ENCODE measurements at regions not wholly inside any gene's neighbourhood (a gene's known extent, or its start where the extent isn't known, plus 50 kb on each side); places are given as distances from the start of the nearest gene placed in this dataset.
"Not testable (repeated sequence)": the region's sequence is repeated elsewhere in the genome, so short reads cannot be mapped to it uniquely, and the experiment has no call there.

GRCh38 chrX:37904833-37905232 is 57.5 kb upstream of the DYNLT3 start:
- H3K36me3 ChIP-seq (ENCODE audit: insufficient read depth, low read length) = no peaks in the 10 kb centered on the region
- H3K27ac ChIP-seq (ENCODE audit: low read depth, low read length) = no peak overlapping the region
- H3K27me3 ChIP-seq (ENCODE audit: insufficient read depth, low read length) = no peaks in the 10 kb centered on the region
- no peak overlapping the region for H3K4me3 ChIP-seq (ENCODE audit: low read length)
- no peaks in the 10 kb centered on the region for H3K4me1 ChIP-seq (ENCODE audit: insufficient read depth, low read length)
- WGBS = 66% methylated on average over 2 of the region's 2 CpGs
- no peak overlapping the region for H3K9ac ChIP-seq (ENCODE audit: low read depth, low read length)
- no peaks in the 10 kb centered on the region for H3K9me3 ChIP-seq (ENCODE audit: insufficient read depth, low read depth, low read length)

- H3K9ac ChIP-seq (ENCODE audit: low read depth, low read length) = peak overlapping the region; percentile 57; the same call in 1 of the 2 replicates
- peak overlapping the region; percentile 58 for H3K4me3 ChIP-seq (ENCODE audit: low read length)
- H3K27me3 ChIP-seq (ENCODE audit: insufficient read depth, low read length) = no peaks in the 10 kb centered on the region
Observed at GRCh38 chrX:37905436-37906147, 58.2 kb upstream of the DYNLT3 start.

GRCh38 chrX:37906357-37906756 is 59.0 kb upstream of the DYNLT3 start:
- H3K27me3 ChIP-seq (ENCODE audit: insufficient read depth, low read length) = no peaks in the 10 kb centered on the region
- peak overlapping the region; percentile 58 for H3K4me3 ChIP-seq (ENCODE audit: low read length)
- no peaks in the 10 kb centered on the region for H3K4me1 ChIP-seq (ENCODE audit: insufficient read depth, low read length)
- 37% methylated on average over 4 of the region's 11 CpGs for WGBS
- H3K9ac ChIP-seq (ENCODE audit: low read depth, low read length) = peak overlapping the region; percentile 57
- no peak overlapping the region for H3K27ac ChIP-seq (ENCODE audit: low read depth, low read length)
- no peaks in the 10 kb centered on the region for H3K36me3 ChIP-seq (ENCODE audit: insufficient read depth, low read length)
- no peaks in the 10 kb centered on the region for H3K9me3 ChIP-seq (ENCODE audit: insufficient read depth, low read depth, low read length)

More at GRCh38 chrX:37905436-37906147, 58.2 kb upstream of the DYNLT3 start:
- H3K36me3 ChIP-seq (ENCODE audit: insufficient read depth, low read length) = no peaks in the 10 kb centered on the region
- H3K4me1 ChIP-seq (ENCODE audit: insufficient read depth, low read length) = no peaks in the 10 kb centered on the region
- no peak overlapping the region for H3K27ac ChIP-seq (ENCODE audit: low read depth, low read length)
- H3K9me3 ChIP-seq (ENCODE audit: insufficient read depth, low read depth, low read length) = no peaks in the 10 kb centered on the region
- WGBS = 4% methylated on average over 36 of the region's 36 CpGs

GRCh38 chrX:37910186-37910585 is 62.8 kb upstream of the DYNLT3 start:
- Histone ChIP-seq H3K27ac (ENCODE audit: low read depth, low read length) (no peak overlapping the region), H3K4me1 (ENCODE audit: insufficient read depth, low read length) (no peaks in the 10 kb centered on the region), H3K9me3 (ENCODE audit: insufficient read depth, low read depth, low read length) (no peaks in the 10 kb centered on the region), H3K27me3 (ENCODE audit: insufficient read depth, low read length) (no peaks in the 10 kb centered on the region), H3K4me3 (ENCODE audit: low read length) (no peak overlapping the region), H3K36me3 (ENCODE audit: insufficient read depth, low read length) (no peaks in the 10 kb centered on the region), H3K9ac (ENCODE audit: low read depth, low read length) (no peak overlapping the region)
- 100% methylated on average over 1 of the region's 1 CpG for WGBS

DNA sequence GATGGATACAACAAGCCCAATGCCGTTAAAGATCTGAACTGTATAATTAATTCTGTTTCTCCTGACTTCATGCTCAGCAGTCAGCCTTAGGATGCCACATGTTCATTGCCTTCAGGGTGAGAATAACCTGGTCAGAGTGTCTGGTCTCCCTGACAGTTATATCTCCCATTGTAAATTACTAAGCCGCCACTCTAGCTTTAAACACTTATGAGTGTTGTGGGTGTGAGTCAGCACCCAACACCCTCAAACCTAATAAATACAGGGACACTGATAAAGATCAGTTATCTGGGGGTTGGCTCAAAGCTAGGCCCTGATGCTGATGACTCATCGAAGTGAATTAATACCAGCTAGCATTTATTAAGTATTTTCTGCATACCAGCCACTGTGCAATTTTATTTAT is 64.9 kb upstream of the DYNLT3 start:
- Histone ChIP-seq H3K9me3 (ENCODE audit: insufficient read depth, low read depth, low read length) (no peaks in the 10 kb centered on the region), H3K4me3 (ENCODE audit: low read length) (no peak overlapping the region), H3K27ac (ENCODE audit: low read depth, low read length) (no peak overlapping the region), H3K9ac (ENCODE audit: low read depth, low read length) (no peak overlapping the region), H3K36me3 (ENCODE audit: insufficient read depth, low read length) (no peaks in the 10 kb centered on the region), H3K27me3 (ENCODE audit: insufficient read depth, low read length) (no peaks in the 10 kb centered on the region), H3K4me1 (ENCODE audit: insufficient read depth, low read length) (no peaks in the 10 kb centered on the region)
- 94% methylated on average over 1 of the region's 3 CpGs for WGBS

DNA sequence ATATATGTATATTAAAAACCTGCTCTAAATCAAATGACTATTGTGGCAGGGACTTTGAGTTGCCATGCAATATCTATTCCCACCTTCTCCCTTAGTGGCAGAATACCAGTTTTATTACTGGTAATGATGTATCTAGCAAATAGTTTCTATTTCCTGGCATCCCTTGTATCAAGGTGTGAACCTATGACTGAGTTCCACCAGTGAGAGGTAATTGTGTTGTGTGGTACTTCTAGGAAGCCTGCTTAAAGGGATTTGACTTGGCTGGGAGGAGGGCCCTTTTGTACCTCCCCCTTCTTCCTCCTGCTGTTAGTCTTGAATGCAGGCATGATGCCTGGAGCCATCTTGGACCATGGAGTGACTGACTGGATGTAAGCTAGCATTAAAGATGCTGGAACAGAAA is 65.4 kb upstream of the DYNLT3 start:
- H3K27ac ChIP-seq (ENCODE audit: low read depth, low read length) = no peak overlapping the region

DNA sequence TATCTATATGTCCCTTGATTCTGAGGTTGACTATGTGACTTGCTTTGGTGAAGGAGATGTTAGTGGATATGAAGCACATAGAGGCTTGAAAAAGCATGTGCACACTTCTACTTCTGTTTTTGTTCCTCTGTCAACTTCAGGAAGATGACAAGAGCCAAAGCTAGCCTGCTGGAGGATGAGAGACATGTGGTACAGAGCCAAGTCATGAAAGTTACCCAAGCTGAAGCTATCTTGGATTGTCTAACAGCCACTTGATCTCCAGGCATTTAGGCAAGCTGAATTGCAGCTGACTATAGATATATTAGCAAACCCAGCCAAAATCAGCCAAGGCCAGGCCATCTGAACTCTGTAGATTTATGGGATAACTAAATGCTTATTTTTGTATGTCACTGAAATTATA is 70.8 kb upstream of the DYNLT3 start:
- Histone ChIP-seq H3K9ac (ENCODE audit: low read depth, low read length) (no peak overlapping the region), H3K27ac (ENCODE audit: low read depth, low read length) (no peak overlapping the region), H3K36me3 (ENCODE audit: insufficient read depth, low read length) (no peaks in the 10 kb centered on the region), H3K4me1 (ENCODE audit: insufficient read depth, low read length) (no peaks in the 10 kb centered on the region), H3K9me3 (ENCODE audit: insufficient read depth, low read depth, low read length) (0 out of 2 replicates have a peak, but pooled peaks cover 4% of the 10 kb centered on the region), H3K4me3 (ENCODE audit: low read length) (no peak overlapping the region), H3K27me3 (ENCODE audit: insufficient read depth, low read length) (no peaks in the 10 kb centered on the region)

More for the DNA sequence above, 65.4 kb upstream of the DYNLT3 start:
- Histone ChIP-seq H3K4me3 (ENCODE audit: low read length) (no peak overlapping the region), H3K9me3 (ENCODE audit: insufficient read depth, low read depth, low read length) (no peaks in the 10 kb centered on the region), H3K9ac (ENCODE audit: low read depth, low read length) (no peak overlapping the region), H3K27me3 (ENCODE audit: insufficient read depth, low read length) (no peaks in the 10 kb centered on the region), H3K4me1 (ENCODE audit: insufficient read depth, low read length) (no peaks in the 10 kb centered on the region), H3K36me3 (ENCODE audit: insufficient read depth, low read length) (no peaks in the 10 kb centered on the region)

GRCh38 chrX:37918703-37919102 is 71.3 kb upstream of the DYNLT3 start:
- Histone ChIP-seq H3K4me1 (ENCODE audit: insufficient read depth, low read length) (no peaks in the 10 kb centered on the region), H3K9me3 (ENCODE audit: insufficient read depth, low read depth, low read length) (0 out of 2 replicates have a peak, but pooled peaks cover 4% of the 10 kb centered on the region), H3K9ac (ENCODE audit: low read depth, low read length) (no peak overlapping the region), H3K36me3 (ENCODE audit: insufficient read depth, low read length) (no peaks in the 10 kb centered on the region), H3K27me3 (ENCODE audit: insufficient read depth, low read length) (no peaks in the 10 kb centered on the region), H3K4me3 (ENCODE audit: low read length) (no peak overlapping the region), H3K27ac (ENCODE audit: low read depth, low read length) (no peak overlapping the region)
- 80% methylated on average over 2 of the region's 2 CpGs for WGBS

DNA sequence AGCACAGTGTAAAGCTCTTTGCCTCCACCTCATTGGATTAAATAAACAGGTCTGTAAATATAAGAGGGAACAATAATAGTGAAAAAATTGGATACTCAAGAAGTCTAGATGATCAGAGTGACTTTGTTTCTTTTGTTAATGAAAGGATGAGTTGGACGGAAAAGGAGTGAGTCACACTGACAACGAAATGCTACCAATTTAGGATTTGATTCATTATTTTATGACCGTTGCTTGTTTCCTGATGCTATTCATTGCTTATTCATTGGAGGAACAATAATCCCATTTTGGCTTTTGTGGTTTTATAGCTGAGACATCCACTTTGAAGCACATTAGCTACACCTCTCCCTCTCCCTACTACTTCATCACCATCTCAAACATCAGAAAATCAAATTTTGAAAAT is 74.4 kb upstream of the DYNLT3 start:
- WGBS = 98% methylated on average over 3 of the region's 3 CpGs
- Histone ChIP-seq H3K9ac (ENCODE audit: low read depth, low read length) (no peak overlapping the region), H3K36me3 (ENCODE audit: insufficient read depth, low read length) (no peaks in the 10 kb centered on the region), H3K27ac (ENCODE audit: low read depth, low read length) (no peak overlapping the region), H3K27me3 (ENCODE audit: insufficient read depth, low read length) (no peaks in the 10 kb centered on the region), H3K4me1 (ENCODE audit: insufficient read depth, low read length) (no peaks in the 10 kb centered on the region), H3K4me3 (ENCODE audit: low read length) (no peak overlapping the region), H3K9me3 (ENCODE audit: insufficient read depth, low read depth, low read length) (0 out of 2 replicates have a peak, but pooled peaks cover 4% of the 10 kb centered on the region)

DNA sequence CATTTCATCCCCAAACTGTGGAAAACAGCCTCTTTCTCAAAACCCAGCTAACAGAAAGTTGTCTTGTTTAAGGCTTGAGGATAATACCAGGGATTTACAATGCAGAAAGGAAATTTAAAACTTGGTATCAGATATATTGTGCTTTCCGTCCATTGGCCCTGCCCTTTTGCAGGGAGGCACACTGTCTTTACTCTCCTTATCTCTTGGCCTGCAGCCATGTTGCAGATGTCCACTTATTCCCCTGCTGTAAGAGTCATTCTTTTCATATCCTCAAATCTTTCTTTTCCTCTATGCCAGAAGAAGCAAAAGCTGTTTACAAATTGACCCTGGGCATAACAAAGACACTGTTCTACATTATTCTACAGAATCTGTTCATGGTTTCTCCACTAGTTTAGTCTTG is 75.6 kb upstream of the DYNLT3 start:
- 75% methylated on average over 1 of the region's 1 CpG for WGBS
- Histone ChIP-seq H3K4me1 (ENCODE audit: insufficient read depth, low read length) (no peaks in the 10 kb centered on the region), H3K27ac (ENCODE audit: low read depth, low read length) (no peak overlapping the region), H3K9me3 (ENCODE audit: insufficient read depth, low read depth, low read length) (0 out of 2 replicates have a peak, but pooled peaks cover 4% of the 10 kb centered on the region), H3K4me3 (ENCODE audit: low read length) (no peak overlapping the region), H3K36me3 (ENCODE audit: insufficient read depth, low read length) (no peaks in the 10 kb centered on the region), H3K9ac (ENCODE audit: low read depth, low read length) (no peak overlapping the region), H3K27me3 (ENCODE audit: insufficient read depth, low read length) (no peaks in the 10 kb centered on the region)

GRCh38 chrX:37925761-37926160 is 78.4 kb upstream of the DYNLT3 start:
- H3K9me3 ChIP-seq (ENCODE audit: insufficient read depth, low read depth, low read length); H3K27me3 ChIP-seq (ENCODE audit: insufficient read depth, low read length); H3K4me1 ChIP-seq (ENCODE audit: insufficient read depth, low read length); H3K27ac ChIP-seq (ENCODE audit: low read depth, low read length); H3K4me3 ChIP-seq (ENCODE audit: low read length); H3K9ac ChIP-seq (ENCODE audit: low read depth, low read length); H3K36me3 ChIP-seq (ENCODE audit: insufficient read depth, low read length): not testable (repeated sequence)
- WGBS = 83% methylated on average over 1 of the region's 4 CpGs

DNA sequence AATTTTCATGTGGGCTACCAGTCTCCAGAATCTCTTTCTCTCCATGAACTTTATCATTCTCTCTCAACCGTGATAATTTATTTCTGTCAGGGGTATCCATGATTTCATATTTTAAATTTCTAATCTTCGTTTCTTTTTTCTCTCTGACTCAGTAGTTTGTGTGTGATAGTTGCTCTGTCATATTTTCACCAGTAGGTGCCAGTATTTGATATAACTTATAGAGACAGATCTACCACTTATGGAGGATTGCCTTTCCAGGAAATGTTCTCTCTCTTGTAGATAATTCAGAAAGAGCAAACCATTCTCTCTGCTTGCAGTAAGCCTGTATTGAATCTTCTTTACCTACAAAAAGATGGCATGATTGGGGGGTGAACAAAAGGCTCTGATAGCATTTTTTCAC is 79.3 kb upstream of the DYNLT3 start:
- no CpG with 5 or more reads among the region's 2 CpGs for WGBS

More for the DNA sequence above, 79.3 kb upstream of the DYNLT3 start:
- Histone ChIP-seq H3K4me1 (ENCODE audit: insufficient read depth, low read length) (0 out of 2 replicates have a peak, but pooled peaks cover 3% of the 10 kb centered on the region), H3K9ac (ENCODE audit: low read depth, low read length) (no peak overlapping the region), H3K36me3 (ENCODE audit: insufficient read depth, low read length) (no peaks in the 10 kb centered on the region), H3K27me3 (ENCODE audit: insufficient read depth, low read length) (no peaks in the 10 kb centered on the region), H3K4me3 (ENCODE audit: low read length) (no peak overlapping the region), H3K27ac (ENCODE audit: low read depth, low read length) (no peak overlapping the region), H3K9me3 (ENCODE audit: insufficient read depth, low read depth, low read length) (no peaks in the 10 kb centered on the region)
